ENCODE measurements at regions not wholly inside any gene's neighbourhood (a gene's known extent, or its start where the extent isn't known, plus 50 kb on each side); places are given as distances from the start of the nearest gene placed in this dataset.
"Not testable (repeated sequence)": the region's sequence is repeated elsewhere in the genome, so short reads cannot be mapped to it uniquely, and the experiment has no call there.

DNA sequence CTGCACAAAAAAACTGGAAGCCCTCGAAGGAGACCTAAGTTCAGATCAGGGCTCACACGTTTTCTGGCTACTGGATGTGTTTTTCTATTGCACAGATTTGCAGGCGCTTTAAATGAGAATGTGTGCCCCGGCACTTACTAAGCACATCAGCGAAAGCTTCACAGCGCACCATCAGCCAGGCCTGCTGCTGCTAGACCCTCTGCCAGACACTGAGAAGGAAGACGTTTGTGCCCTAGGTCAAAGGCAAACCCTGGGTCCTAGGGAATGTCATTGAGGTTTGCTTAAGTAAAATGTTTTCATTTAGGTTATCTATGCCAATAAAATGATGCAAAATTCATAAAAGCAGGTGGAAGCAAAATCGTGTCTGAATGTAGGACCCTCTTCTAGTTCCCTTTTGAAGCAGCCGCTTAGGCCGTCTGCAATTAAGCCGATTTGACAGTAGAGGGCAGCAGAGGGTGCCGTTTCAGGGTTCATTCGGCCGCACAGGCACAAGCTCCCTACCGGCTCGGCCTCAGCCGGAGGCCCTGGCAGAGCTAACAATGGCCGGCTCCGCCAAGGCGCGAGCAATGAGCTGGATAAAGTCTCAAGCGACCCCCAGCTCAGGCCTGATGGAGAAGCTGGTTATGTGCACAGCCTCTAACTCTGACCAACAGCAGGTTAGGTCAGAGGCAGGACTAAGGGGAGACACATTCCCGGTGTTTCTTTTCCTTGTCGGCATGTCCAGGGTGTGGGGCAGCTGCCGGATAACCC lies 107.2 kb upstream of the FOXA2 start:
- peaks cover 4% of the 10 kb centered on the region for H3K4me1 ChIP-seq (ENCODE audit: control insufficient read depth, insufficient read depth, low read length, poor library complexity, severe bottlenecking)
- no peak overlapping the region for H3K4me3 ChIP-seq (ENCODE audit: extremely low read depth, insufficient read depth, low read length, poor library complexity, severe bottlenecking)
- 34 to 36% methylated on average over 22 to 25 of the region's 25 CpGs for WGBS, 2 experiments (ENCODE audit: insufficient coverage in 2 of 2)
- H3K9me3 ChIP-seq (ENCODE audit: control insufficient read depth, low read length), result peaks cover 6% of the 10 kb centered on the region
- H3K36me3 ChIP-seq (ENCODE audit: control insufficient read depth, insufficient read depth, low read length), result no peaks in the 10 kb centered on the region
- H3K27ac ChIP-seq (ENCODE audit: low read depth, low read length, severe bottlenecking), result no peak overlapping the region

DNA sequence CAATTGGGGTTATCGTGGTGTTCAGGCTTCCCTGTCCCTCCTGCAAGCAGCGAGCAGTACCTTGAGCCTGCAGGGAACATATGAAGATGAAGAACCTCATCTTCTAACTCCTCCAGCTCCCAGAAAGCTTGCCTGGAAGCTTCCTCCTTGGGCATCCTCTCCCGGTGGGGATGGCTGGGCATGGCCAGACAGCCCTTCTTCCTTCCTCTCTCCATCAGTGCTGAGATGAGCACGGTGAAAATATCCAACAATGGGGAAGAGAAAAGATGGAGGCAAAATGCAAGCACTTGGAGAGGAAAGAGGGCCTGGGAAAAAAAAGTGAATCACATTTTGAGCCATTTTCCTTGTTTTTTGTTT lies 107.7 kb upstream of the FOXA2 start:
- WGBS, 2 experiments (ENCODE audit: insufficient coverage in 2 of 2), result 70 to 72% methylated on average over 2 to 3 of the region's 4 CpGs
- H3K36me3 ChIP-seq (ENCODE audit: control insufficient read depth, insufficient read depth, low read length), result no peaks in the 10 kb centered on the region
- peaks cover 4% of the 10 kb centered on the region for H3K4me1 ChIP-seq (ENCODE audit: control insufficient read depth, insufficient read depth, low read length, poor library complexity, severe bottlenecking)
- no peak overlapping the region for H3K27ac ChIP-seq (ENCODE audit: low read depth, low read length, severe bottlenecking)
- H3K9me3 ChIP-seq (ENCODE audit: control insufficient read depth, low read length), result peaks cover 6% of the 10 kb centered on the region
- no peak overlapping the region for H3K4me3 ChIP-seq (ENCODE audit: extremely low read depth, insufficient read depth, low read length, poor library complexity, severe bottlenecking)

DNA sequence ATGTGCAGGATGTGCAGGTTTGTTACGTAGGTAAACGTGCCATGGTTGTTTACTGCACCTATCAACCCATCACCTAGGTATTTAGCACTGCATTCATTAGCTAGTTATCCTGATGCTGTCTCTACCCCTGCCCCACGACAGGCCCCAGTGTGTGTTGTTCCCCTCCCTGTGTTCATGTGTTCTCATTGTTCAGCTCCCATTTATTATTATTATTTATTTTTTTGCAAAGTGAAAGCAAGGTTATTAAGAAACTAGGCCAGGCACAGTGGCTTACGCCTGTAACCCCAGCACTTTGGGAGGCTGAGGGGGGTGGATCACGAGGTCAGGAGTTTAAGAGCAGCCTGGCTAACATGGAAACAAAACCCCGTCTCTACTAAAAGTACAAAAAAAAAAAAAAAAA lies 108.2 kb upstream of the FOXA2 start:
- WGBS, 2 experiments (ENCODE audit: insufficient coverage in 2 of 2), result 100% methylated on average over 2 of the region's 6 CpGs; no CpG with 5 or more reads in 1 of the 2 experiments
- H3K36me3 ChIP-seq (ENCODE audit: control insufficient read depth, insufficient read depth, low read length); H3K27ac ChIP-seq (ENCODE audit: low read depth, low read length, severe bottlenecking); H3K9me3 ChIP-seq (ENCODE audit: control insufficient read depth, low read length); H3K4me1 ChIP-seq (ENCODE audit: control insufficient read depth, insufficient read depth, low read length, poor library complexity, severe bottlenecking); H3K4me3 ChIP-seq (ENCODE audit: extremely low read depth, insufficient read depth, low read length, poor library complexity, severe bottlenecking): not testable (repeated sequence)

DNA sequence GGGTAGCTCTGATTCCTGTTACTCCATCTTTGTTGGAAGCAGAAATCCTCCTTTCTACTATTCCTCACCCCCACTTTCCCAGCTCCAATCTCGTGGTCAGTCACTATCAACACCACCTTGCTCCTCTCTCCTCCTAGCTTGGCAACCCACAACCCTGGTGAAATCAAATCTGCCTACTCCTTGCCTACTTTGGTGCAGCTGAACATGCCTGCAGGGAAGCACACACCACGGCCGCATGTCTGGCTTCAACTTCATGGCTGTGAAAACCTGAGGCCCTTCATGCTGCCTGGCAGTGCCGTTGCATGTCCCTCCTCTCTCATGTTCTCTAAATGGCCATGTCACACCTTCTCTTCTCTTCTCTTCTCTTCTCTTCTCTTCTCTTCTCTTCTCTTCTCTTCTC lies 112.4 kb upstream of the FOXA2 start:
- Histone ChIP-seq H3K9me3 (ENCODE audit: control insufficient read depth, low read length) (no peaks in the 10 kb centered on the region), H3K36me3 (ENCODE audit: control insufficient read depth, insufficient read depth, low read length) (no peaks in the 10 kb centered on the region), H3K4me1 (ENCODE audit: control insufficient read depth, insufficient read depth, low read length, poor library complexity, severe bottlenecking) (peaks cover 3% of the 10 kb centered on the region), H3K27ac (ENCODE audit: low read depth, low read length, severe bottlenecking) (no peak overlapping the region), H3K4me3 (ENCODE audit: extremely low read depth, insufficient read depth, low read length, poor library complexity, severe bottlenecking) (no peak overlapping the region)
- 88 to 91% methylated on average over 4 of the region's 4 CpGs for WGBS, 2 experiments (ENCODE audit: insufficient coverage in 2 of 2)

DNA sequence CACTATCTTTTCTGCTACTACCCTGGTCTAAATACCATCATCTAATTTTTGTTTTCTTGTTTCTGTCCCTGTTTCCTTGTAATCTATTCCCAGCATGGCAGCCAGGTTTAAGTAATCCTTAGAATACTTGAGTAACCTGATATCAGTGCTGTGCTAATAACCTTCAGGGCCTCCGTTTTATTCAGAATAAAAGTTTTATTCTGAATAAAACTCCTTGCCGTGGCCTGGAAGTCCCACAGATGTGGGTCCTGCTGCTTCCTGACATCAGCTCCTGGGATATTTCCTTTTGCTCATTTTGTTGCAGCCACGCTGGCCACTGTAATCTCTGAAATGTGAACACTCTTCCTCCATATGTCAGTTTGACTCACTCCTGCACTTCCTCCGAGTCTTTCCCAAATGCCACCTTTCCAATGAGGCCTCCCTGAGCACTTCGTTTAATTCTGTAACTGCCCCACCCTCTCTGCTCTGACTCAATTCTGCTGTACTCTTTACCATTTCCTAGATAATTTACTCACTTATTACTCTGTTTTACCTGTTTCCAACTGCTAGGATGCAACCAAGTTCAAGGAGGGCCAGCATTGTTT lies 114.0 kb upstream of the FOXA2 start:
- Histone ChIP-seq H3K4me1 (ENCODE audit: control insufficient read depth, insufficient read depth, low read length, poor library complexity, severe bottlenecking) (no peaks in the 10 kb centered on the region), H3K36me3 (ENCODE audit: control insufficient read depth, insufficient read depth, low read length) (no peaks in the 10 kb centered on the region), H3K27ac (ENCODE audit: low read depth, low read length, severe bottlenecking) (no peak overlapping the region), H3K9me3 (ENCODE audit: control insufficient read depth, low read length) (no peaks in the 10 kb centered on the region), H3K4me3 (ENCODE audit: extremely low read depth, insufficient read depth, low read length, poor library complexity, severe bottlenecking) (no peak overlapping the region)
- WGBS, 2 experiments (ENCODE audit: insufficient coverage in 2 of 2), result 88% methylated on average over 4 to 5 of the region's 5 CpGs

GRCh38 chr20:22699396-22699795 lies 115.0 kb upstream of the FOXA2 start:
- no peaks in the 10 kb centered on the region for H3K36me3 ChIP-seq (ENCODE audit: control insufficient read depth, insufficient read depth, low read length)
- 76 to 82% methylated on average over 3 of the region's 3 CpGs for WGBS, 2 experiments (ENCODE audit: insufficient coverage in 2 of 2)
- no peak overlapping the region for H3K27ac ChIP-seq (ENCODE audit: low read depth, low read length, severe bottlenecking)
- H3K9me3 ChIP-seq (ENCODE audit: control insufficient read depth, low read length), result peaks cover under 1% of the 10 kb centered on the region
- H3K4me1 ChIP-seq (ENCODE audit: control insufficient read depth, insufficient read depth, low read length, poor library complexity, severe bottlenecking), result no peaks in the 10 kb centered on the region
- H3K4me3 ChIP-seq (ENCODE audit: extremely low read depth, insufficient read depth, low read length, poor library complexity, severe bottlenecking), result no peak overlapping the region

- Histone ChIP-seq H3K4me3 (ENCODE audit: extremely low read depth, insufficient read depth, low read length, poor library complexity, severe bottlenecking) (no peak overlapping the region), H3K36me3 (ENCODE audit: control insufficient read depth, insufficient read depth, low read length) (no peaks in the 10 kb centered on the region), H3K9me3 (ENCODE audit: control insufficient read depth, low read length) (peaks cover 7% of the 10 kb centered on the region), H3K27ac (ENCODE audit: low read depth, low read length, severe bottlenecking) (no peak overlapping the region), H3K4me1 (ENCODE audit: control insufficient read depth, insufficient read depth, low read length, poor library complexity, severe bottlenecking) (no peaks in the 10 kb centered on the region)
- WGBS, 2 experiments (ENCODE audit: insufficient coverage in 2 of 2), result 88 to 100% methylated on average over 1 of the region's 1 CpG
These were observed 116.0 kb upstream of the FOXA2 start for GRCh38 chr20:22700367-22700766.

GRCh38 chr20:22701679-22702308 lies 117.4 kb upstream of the FOXA2 start:
- Histone ChIP-seq H3K9me3 (ENCODE audit: control insufficient read depth, low read length) (peaks cover 7% of the 10 kb centered on the region), H3K4me1 (ENCODE audit: control insufficient read depth, insufficient read depth, low read length, poor library complexity, severe bottlenecking) (no peaks in the 10 kb centered on the region), H3K27ac (ENCODE audit: low read depth, low read length, severe bottlenecking) (no peak overlapping the region), H3K4me3 (ENCODE audit: extremely low read depth, insufficient read depth, low read length, poor library complexity, severe bottlenecking) (no peak overlapping the region), H3K36me3 (ENCODE audit: control insufficient read depth, insufficient read depth, low read length) (no peaks in the 10 kb centered on the region)
- WGBS, 2 experiments (ENCODE audit: insufficient coverage in 2 of 2), result 100% methylated on average over 1 of the region's 1 CpG

- H3K4me1 ChIP-seq (ENCODE audit: control insufficient read depth, insufficient read depth, low read length, poor library complexity, severe bottlenecking), result no peaks in the 10 kb centered on the region
- H3K9me3 ChIP-seq (ENCODE audit: control insufficient read depth, low read length), result peaks cover 7% of the 10 kb centered on the region
- H3K36me3 ChIP-seq (ENCODE audit: control insufficient read depth, insufficient read depth, low read length), result no peaks in the 10 kb centered on the region
- no peak overlapping the region for H3K27ac ChIP-seq (ENCODE audit: low read depth, low read length, severe bottlenecking)
- H3K4me3 ChIP-seq (ENCODE audit: extremely low read depth, insufficient read depth, low read length, poor library complexity, severe bottlenecking), result no peak overlapping the region
These were observed 119.5 kb upstream of the FOXA2 start for GRCh38 chr20:22703843-22704242.

GRCh38 chr20:22711971-22712755 lies 127.8 kb upstream of the FOXA2 start:
- Histone ChIP-seq H3K27ac (ENCODE audit: low read depth, low read length, severe bottlenecking) (no peak overlapping the region), H3K4me3 (ENCODE audit: extremely low read depth, insufficient read depth, low read length, poor library complexity, severe bottlenecking) (no peak overlapping the region), H3K9me3 (ENCODE audit: control insufficient read depth, low read length) (no peaks in the 10 kb centered on the region), H3K36me3 (ENCODE audit: control insufficient read depth, insufficient read depth, low read length) (no peaks in the 10 kb centered on the region), H3K4me1 (ENCODE audit: control insufficient read depth, insufficient read depth, low read length, poor library complexity, severe bottlenecking) (peaks cover 8% of the 10 kb centered on the region)
- no CpG with 5 or more reads among the region's 2 CpGs for WGBS, 2 experiments (ENCODE audit: insufficient coverage in 2 of 2)

Data from mesodermal cell (in vitro differentiated cells).